ENCODE measurements at regions not wholly inside any gene's neighbourhood (a gene's known extent, or its start where the extent isn't known, plus 50 kb on each side); places are given as distances from the start of the nearest gene placed in this dataset. TPM values are rescaled to one million over a fixed set of nuclear protein-coding genes. Genes with fewer than 3 reads are reported as not detected.
"Not testable (repeated sequence)": the region's sequence is repeated elsewhere in the genome, so short reads cannot be mapped to it uniquely, and the experiment has no call there.

GRCh38 chr21:10445685-10446084 is 75.7 kb upstream of the TPTE start:
- DNase-seq (ENCODE audit: low read depth), result not testable (repeated sequence)

GRCh38 chr21:10449451-10449850 is 71.9 kb upstream of the TPTE start:
- H3K4me3 ChIP-seq (ENCODE audit: low read depth, low read length), result not testable (repeated sequence)

More at GRCh38 chr21:10445685-10446084, 75.7 kb upstream of the TPTE start:
- H3K4me3 ChIP-seq (ENCODE audit: low read depth, low read length), result not testable (repeated sequence)

DNA sequence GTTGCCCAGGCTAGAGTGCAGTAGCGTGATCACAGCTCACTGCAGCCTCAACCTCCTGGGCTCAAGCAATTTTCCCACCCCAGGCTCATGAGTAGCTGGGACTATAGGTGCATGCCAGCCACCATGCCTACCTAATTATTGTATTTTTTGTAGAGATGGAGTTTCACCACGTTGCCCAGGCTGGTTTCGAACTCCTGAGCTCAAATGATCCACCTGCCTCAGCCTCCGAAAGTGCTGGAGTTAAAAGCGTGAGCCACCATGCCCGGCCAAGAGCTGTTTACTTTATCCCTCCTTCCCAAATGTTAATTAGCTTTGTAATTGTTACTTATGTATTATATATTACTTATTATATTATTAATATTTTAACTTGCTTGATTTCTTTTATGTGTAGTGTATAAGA is 70.1 kb upstream of the TPTE start:
- DNase-seq (ENCODE audit: low read depth); H3K4me3 ChIP-seq (ENCODE audit: low read depth, low read length): not testable (repeated sequence)

More at GRCh38 chr21:10449451-10449850, 71.9 kb upstream of the TPTE start:
- not testable (repeated sequence) for DNase-seq (ENCODE audit: low read depth)

DNA sequence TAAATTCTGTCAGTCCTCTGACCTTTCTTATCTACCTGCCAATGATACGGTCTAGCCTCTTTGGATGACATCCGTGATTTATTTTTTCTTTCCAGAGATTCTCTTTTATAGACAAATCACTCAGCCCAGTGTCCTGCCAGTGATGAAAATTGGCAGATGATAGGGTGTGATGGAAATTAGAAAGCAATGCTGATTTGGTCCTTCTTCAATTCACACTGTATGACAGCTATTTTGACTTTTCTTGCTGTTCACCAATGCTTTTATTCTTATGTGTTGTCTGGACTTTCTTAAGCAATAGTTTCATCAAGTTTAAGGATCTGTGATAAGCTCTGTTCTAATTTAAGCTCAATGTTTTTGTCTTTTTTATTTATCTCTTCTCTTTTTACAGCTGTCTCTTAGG is 63.6 kb upstream of the TPTE start:
- H3K4me3 ChIP-seq (ENCODE audit: low read depth, low read length); DNase-seq (ENCODE audit: low read depth): not testable (repeated sequence)

GRCh38 chr21:10460957-10461356 is 60.4 kb upstream of the TPTE start:
- DNase-seq (ENCODE audit: low read depth); H3K4me3 ChIP-seq (ENCODE audit: low read depth, low read length): not testable (repeated sequence)

- DNase-seq (ENCODE audit: low read depth); H3K4me3 ChIP-seq (ENCODE audit: low read depth, low read length): not testable (repeated sequence)
Observed at GRCh38 chr21:10461445-10461844, 59.9 kb upstream of the TPTE start.

GRCh38 chr21:10463156-10463555 is 58.2 kb upstream of the TPTE start:
- TF ChIP-seq, protein P1, sequence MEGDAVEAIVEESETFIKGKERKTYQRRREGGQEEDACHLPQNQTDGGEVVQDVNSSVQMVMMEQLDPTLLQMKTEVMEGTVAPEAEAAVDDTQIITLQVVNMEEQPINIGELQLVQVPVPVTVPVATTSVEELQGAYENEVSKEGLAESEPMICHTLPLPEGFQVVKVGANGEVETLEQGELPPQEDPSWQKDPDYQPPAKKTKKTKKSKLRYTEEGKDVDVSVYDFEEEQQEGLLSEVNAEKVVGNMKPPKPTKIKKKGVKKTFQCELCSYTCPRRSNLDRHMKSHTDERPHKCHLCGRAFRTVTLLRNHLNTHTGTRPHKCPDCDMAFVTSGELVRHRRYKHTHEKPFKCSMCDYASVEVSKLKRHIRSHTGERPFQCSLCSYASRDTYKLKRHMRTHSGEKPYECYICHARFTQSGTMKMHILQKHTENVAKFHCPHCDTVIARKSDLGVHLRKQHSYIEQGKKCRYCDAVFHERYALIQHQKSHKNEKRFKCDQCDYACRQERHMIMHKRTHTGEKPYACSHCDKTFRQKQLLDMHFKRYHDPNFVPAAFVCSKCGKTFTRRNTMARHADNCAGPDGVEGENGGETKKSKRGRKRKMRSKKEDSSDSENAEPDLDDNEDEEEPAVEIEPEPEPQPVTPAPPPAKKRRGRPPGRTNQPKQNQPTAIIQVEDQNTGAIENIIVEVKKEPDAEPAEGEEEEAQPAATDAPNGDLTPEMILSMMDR (IDR thresholded peaks at IDR 0.05; ENCODE audit: insufficient read depth, low read length), result no peak
- no peak for DNase-seq (ENCODE audit: low read depth)
- H3K4me3 ChIP-seq (ENCODE audit: low read depth, low read length), result no peak overlapping the region

DNA sequence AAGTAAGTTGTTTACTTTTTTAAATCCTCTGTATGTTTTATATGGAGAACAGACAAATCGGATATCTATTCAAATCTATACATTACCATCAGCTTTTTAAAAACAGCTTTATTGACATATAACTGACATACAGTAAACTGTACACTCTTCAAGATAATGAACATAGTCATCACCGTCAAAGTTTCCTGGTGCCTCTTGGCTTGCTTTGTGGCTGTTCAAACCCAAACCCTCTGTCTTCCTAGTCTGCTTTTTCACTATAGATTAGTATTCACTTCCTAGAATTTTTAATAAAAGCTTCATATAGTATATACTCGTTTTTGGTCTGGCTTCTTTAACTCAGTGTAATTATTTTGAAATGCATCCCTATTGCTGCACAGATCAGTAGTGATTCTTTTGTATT is 56.4 kb upstream of the TPTE start:
- no peak overlapping the region for H3K4me3 ChIP-seq (ENCODE audit: low read depth, low read length)
- TF ChIP-seq, protein P1 (IDR thresholded peaks at IDR 0.05; ENCODE audit: insufficient read depth, low read length), result no peak
- DNase-seq (ENCODE audit: low read depth), result no peak

- not testable (repeated sequence) for H3K4me3 ChIP-seq (ENCODE audit: low read depth, low read length); DNase-seq (ENCODE audit: low read depth)
Observed at GRCh38 chr21:10465524-10466110, 55.8 kb upstream of the TPTE start.

- no peak for DNase-seq (ENCODE audit: low read depth)
- no peak overlapping the region for H3K4me3 ChIP-seq (ENCODE audit: low read depth, low read length)
- TF ChIP-seq, protein P1 (IDR thresholded peaks at IDR 0.05; ENCODE audit: insufficient read depth, low read length), result no peak
Observed at GRCh38 chr21:10466200-10466599, 55.2 kb upstream of the TPTE start.

Small RNAs in the stretch of these regions (small RNA-seq; reads per million reads assigned to genes)
- gene AF254983.2, result not detected
